GM18907 (cell line): ENCODE measurements at regions not wholly inside any gene's neighbourhood (a gene's known extent, or its start where the extent isn't known, plus 50 kb on each side); places are given as distances from the start of the nearest gene placed in this dataset.

ENCODE experiments used
- ATAC-seq: cut with Tn5 transposase; IDR thresholded peaks from one replicate; pipeline ENCODE4 v1.9.1; 2021; ENCODE audit warnings: mild to moderate bottlenecking, moderate library complexity; ENCODE audit not compliant: unreplicated experiment

DNA sequence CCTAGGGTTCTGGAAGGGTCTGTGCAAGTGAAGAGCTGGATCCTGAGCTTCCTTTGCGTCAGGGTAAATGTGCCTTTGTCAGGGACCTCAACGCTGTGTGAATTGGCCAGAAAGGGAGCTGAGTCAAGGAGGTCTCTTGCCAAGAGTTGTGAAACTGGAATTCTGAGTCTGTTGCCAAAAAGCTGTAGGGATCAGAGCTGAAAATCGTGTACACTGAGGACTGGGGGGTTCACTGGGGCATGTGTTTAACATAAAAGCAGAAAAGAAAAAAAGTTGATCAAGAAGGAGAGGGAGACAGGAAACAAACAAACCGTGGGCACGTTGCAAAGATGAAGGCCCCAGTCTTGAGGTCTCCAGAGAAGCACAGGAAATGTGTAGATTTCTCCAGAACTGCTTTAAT lies 1081.5 kb downstream of the VRK1 start:
- no peak for ATAC-seq

DNA sequence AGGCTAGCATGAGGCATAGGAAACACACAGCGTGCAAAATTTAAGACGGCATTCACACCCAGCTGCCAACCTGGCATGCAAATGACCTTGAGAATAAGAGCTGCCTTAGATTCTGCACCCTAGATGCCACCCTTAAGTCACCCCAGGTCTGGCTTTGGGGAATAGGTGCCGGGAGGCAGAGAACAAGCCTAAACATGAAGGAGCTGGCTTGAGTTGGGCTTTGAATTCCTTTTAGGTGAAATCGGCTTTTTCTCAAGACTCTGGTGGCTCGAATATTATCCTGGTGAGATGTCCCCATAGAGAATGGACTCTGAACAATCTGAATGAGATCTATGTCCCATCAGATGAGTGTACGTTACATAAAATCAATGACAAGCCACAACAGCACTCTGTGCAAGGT lies 1090.5 kb downstream of the VRK1 start:
- ATAC-seq = no peak

GRCh38 chr14:97888331-97888730 lies 1091.1 kb downstream of the VRK1 start:
- ATAC-seq = no peak

- ATAC-seq = no peak
Observed at GRCh38 chr14:97891515-97891914, 1094.3 kb downstream of the VRK1 start.

- ATAC-seq = no peak
Observed at GRCh38 chr14:97894552-97894951, 1097.4 kb downstream of the VRK1 start.

- no peak for ATAC-seq
Observed at GRCh38 chr14:97900196-97900854, 1103.1 kb downstream of the VRK1 start.

GRCh38 chr14:97902630-97903029 lies 1105.4 kb downstream of the VRK1 start:
- ATAC-seq = no peak

GRCh38 chr14:97903821-97904220 lies 1106.6 kb downstream of the VRK1 start:
- no peak for ATAC-seq

GRCh38 chr14:97912217-97912616 lies 1115.0 kb downstream of the VRK1 start:
- ATAC-seq = no peak

- ATAC-seq = no peak
Observed at GRCh38 chr14:97916100-97916499, 1118.9 kb downstream of the VRK1 start.

DNA sequence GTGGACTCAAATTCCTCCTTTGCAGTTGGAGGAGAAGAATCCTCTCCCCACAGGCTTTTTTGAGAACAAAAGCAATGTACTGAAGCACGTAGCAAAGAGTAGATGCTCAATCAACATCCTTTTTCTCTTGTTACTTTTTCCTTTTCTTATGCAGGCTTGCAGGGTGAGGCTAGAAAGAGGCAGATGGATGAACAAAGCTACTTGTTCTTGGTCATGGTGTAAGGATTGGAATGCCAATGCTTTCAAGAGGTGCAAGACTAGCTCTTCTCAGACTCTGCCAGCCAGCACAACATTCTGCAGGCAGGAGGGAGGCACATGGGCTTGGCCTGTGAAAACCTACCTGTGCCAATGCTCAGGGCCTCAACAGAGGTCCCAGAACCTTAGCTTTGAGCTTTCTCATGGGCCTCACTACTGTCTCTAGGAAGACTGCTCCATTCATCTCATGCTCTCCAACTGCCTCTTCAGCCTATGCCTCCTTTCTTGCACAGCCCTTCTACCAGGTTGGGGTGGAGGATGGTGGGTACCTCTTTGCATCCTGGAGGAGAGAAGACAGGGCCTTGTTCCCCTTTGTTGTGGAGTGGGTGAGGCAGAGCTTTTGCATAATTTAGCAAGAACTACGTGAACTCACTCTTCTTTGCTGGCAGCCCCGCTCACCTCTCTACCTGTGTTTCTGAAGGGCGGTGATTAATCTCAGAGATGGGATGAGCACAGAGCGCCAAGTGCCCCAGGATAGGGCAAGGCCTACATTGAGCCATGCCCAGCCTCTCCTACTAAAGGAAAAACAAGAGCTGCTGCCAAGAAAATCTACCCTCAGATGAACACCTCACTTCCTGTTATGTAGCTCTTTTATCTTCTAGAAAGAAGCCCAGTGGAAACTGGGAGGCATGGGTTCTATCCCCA lies 1119.7 kb downstream of the VRK1 start:
- no peak for ATAC-seq

DNA sequence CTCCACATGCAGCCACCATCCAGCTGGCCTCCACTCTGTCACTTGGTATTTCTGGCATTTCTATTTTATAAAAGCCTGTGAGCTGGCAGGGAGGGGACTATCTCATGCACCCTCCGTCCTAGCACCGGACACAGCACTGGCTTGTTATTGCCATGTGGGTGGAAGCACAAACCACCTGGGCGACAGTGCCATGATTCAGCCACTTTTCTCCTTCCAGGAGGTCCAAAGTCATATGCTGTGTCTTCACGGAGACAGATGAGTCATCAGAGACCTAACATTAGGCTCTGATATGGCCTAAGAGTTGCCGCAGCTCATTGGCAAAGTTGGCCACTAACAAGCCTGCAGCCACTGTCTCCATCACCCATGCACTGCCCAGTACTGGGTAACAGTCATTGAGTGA lies 1123.0 kb downstream of the VRK1 start:
- no peak for ATAC-seq

DNA sequence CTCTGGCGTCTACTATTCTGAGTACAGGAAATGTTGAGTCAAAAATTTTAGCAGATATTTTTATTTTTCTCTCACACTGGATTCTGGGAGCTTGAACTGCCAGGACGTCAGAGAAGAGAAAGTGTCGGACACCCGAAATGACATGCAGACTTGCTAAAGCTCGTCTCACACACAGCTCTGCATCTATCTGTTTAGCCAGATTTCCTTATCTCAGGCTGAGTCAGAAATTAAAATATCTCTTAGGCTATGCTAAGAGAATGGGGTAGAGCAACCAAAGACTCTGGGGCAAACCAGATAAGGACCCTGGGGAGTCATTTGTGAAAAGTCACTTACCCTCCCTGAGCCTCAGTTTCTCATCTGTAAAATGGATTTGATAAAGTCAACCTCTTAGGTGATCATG lies 1124.1 kb downstream of the VRK1 start:
- ATAC-seq = no peak

- ATAC-seq = no peak
Observed at GRCh38 chr14:97924922-97925613, 1127.9 kb downstream of the VRK1 start.

DNA sequence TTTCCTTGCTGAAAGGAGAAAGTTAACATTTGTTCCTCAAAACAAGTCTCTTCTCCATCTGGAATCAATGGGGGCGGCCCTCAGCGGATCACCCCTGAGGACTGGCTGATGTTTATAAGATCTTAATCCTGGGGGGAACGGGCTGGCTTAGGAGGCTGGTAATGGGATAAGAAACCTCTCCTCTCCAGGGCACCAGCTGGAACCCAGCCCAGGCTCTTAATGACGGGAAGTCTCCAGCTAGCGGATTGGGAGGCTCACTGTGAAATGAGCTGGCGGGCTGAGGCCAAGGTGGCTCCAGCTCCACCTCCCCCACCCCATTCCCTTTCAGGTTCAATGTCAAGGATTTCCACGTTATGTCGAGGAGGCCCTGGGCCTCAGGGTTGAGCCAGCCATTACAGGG lies 1133.0 kb downstream of the VRK1 start:
- ATAC-seq = no peak

DNA sequence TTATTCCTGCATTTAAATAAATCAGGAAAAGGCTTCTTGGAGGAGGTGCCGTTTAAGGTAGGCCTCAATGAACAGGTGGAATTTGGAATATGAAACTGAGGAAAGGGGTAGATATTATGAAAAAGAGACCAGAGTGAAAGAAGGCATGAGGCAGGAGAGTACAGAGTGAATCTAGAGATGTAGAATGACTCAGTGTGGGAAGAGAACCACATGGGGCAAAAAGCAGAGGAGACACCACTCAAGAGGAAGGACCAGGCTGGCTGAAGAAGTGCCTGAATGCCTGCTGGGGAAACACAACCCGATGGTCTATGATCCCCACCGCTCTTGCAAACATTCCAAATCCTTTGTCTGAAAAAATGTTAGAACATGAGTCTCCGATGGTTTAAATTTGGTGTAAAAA lies 1134.1 kb downstream of the VRK1 start:
- no peak for ATAC-seq

DNA sequence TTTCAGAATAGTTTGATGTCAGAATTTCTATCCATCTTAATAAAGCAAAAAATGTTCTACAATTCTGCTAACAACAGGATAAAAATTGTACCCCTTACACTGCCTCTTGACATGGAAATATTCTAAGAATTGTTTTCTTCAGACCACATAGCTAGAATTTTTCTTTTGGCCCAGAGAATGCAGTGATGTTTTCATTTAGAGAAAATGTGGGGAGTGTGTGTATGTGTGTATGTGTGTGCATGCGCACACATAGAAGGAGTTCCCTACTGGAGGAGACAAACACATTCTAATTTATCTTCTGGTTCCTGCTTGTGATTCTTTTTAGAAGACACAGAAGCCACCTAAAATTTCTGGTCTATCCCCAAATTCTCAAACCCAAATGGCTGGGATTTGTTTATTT lies 1145.7 kb downstream of the VRK1 start:
- ATAC-seq = no peak

DNA sequence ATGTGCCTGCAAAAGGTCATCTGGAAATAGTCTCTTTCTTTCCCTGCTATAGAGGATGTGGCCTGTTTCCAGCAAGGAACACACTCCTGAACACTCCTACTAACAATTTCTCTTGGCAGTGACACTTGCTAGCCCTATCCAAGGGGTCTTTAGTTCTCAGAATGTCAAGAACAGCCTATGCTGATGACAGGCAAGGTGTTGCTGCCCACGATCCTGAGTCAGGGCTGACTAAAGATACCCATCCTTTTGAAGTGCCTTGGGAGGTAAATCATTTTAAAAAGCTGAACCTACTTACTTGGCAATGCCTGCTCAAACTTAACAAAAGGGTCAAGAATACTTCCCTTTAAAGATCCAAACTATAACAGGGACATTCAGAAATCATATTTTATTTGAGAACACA lies 1146.4 kb downstream of the VRK1 start:
- no peak for ATAC-seq

DNA sequence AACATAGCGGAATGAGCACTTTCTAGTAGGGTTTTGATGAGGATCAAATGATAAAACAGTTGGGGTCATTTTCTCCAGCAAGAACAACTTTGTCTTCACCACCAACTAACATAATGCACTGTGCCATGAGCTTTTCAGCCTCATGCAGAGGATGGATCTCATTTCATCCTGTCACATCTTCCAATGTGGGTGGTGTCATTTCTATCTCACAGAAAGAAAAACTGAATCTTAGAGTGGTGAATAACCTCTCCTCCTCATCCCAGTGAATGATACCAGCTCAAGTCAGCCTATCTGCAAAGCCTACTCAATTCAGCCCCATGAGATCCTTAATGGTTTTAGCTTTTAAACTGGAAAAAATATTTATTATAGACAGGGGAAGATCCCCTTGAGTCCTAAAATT lies 1147.2 kb downstream of the VRK1 start:
- ATAC-seq = no peak

GRCh38 chr14:97945631-97946030 lies 1148.4 kb downstream of the VRK1 start:
- ATAC-seq = no peak

GRCh38 chr14:97946240-97946639 lies 1149.1 kb downstream of the VRK1 start:
- ATAC-seq = no peak

DNA sequence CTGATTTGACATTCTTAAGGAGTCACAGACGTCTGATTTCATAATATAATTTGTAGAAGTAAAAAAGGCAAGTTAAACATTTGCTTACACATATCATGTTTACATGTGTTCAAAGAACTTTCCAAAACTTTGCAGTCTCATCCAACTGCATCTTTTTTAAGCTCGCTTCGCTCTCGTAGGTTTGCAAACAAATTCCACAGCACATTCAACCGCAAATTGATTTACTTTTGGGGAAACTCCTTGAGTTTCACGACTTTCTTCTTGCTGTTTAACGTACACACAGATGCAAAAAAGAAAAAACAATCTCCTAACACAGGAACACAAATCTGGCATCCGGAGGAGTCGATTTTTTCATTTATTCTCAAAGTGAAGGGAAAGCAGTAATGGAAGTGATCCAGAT lies 1149.5 kb downstream of the VRK1 start:
- no peak for ATAC-seq
